ENCODE measurements at regions not wholly inside any gene's neighbourhood (a gene's known extent, or its start where the extent isn't known, plus 50 kb on each side); places are given as distances from the start of the nearest gene placed in this dataset.

GRCh38 chr6:44614396-44614795 is 226.9 kb downstream of the CDC5L start:
- no peak for DNase-seq

- no peak for DNase-seq
Observed at GRCh38 chr6:44615621-44616020, 228.1 kb downstream of the CDC5L start.

DNA sequence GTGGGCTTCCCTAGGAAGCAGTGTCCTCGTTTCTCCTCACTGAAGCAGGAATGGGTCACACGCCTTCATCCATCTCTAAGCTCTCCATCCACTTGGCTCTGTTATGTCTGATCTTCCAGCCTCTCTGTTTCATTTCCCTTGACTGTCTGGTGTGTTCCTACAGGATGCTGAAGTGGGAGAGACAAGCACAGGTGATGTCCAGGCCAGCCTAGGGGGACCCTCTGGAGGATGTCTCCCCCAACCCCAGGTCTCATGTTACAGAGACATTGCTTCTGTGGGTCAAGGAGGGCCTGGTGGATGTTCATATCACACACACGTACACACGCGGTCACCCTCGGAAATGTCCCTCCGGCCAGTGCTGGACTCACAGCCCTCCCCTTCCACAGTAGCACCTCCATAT is 229.9 kb downstream of the CDC5L start:
- DNase-seq, result no peak

- no peak for DNase-seq
Observed at GRCh38 chr6:44618371-44618770, 230.9 kb downstream of the CDC5L start.

GRCh38 chr6:44620922-44621321 is 233.4 kb downstream of the CDC5L start:
- DNase-seq, result no peak

DNA sequence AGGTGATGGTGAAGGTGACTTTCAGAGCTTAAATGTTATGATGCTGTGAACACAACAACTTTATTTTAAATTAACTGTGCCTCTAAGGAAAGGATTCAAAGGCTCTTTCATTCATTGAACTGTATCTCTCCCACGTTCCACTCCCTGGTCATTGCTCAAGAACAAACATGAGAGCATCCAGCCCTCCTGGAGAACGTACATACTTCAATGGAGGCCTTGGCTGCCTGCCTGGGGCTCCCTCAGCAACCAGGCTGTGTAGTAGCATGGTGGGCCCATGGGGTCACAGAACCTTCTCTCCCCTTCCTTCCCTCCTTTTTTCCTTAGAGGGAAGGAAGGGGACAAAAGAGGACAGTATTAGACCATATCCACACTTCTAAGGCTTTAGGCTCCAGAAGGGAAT is 234.3 kb downstream of the CDC5L start:
- DNase-seq, result no peak

GRCh38 chr6:44622555-44622954 is 235.0 kb downstream of the CDC5L start:
- no peak for DNase-seq

GRCh38 chr6:44622956-44623355 is 235.4 kb downstream of the CDC5L start:
- no peak for DNase-seq

DNA sequence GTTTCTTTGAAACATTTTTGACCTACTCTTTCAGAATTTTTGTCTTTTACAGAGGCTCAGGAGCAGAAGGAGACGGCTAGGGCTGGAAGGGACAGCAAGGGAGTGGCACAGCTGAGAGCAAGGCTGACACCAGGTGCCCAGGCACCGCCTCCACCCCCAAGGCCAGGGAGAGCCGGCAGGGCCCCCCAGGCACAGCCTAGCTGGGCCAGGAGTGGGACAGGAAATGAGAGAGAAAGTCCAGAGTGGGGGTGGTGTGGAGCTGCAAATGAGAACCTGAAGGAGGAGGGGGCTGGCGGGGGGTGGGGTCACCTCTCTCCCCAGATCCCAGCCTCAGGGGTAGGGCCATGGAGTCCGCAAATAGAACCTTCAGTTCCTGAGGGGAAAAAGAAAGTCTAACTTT is 236.7 kb downstream of the CDC5L start:
- DNase-seq, result no peak

- no peak for DNase-seq
Observed at GRCh38 chr6:44624936-44625573, 237.5 kb downstream of the CDC5L start.

- DNase-seq, result no peak
Observed at GRCh38 chr6:44625996-44626395, 238.5 kb downstream of the CDC5L start.

GRCh38 chr6:44626616-44627015 is 239.1 kb downstream of the CDC5L start:
- no peak for DNase-seq

DNA sequence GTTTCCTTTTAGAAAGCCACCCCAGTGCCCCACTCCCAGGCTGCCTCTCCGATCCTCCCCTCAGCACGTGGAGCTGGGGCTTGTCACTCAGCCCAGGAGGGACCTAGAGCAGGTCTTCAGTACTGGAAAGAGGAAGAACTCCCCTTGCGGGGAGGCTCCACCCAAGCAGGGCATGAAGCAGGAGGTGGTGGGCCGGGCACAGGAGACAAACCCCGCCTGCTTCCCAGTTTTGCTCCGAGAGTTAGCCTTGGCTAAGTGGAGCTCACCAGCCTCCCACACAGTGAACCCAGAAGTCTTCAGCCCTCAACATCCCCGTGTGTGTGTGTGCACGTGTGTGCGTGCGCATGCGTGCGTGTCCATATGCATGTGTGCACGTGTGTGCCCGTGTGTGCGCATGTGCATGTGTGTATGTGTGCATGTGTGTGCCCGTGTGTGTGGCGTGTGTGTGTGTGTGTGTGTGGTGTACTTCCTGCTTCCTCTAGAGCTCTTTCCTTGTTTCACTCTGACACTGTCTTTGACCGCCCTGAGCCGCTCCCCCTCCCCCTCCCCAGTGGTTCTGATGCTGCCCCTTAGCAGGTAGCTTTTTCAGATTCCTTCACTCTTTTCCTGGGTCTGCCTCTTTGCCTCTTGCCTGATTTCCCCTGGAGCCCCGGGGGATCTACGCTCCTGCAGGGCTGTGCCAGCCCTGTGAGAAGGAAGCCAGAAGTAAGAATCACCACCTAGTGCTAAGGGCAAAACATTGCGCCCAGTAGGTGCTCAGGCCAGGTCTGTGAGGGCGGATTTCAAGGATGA is 239.8 kb downstream of the CDC5L start:
- no peak for DNase-seq

DNA sequence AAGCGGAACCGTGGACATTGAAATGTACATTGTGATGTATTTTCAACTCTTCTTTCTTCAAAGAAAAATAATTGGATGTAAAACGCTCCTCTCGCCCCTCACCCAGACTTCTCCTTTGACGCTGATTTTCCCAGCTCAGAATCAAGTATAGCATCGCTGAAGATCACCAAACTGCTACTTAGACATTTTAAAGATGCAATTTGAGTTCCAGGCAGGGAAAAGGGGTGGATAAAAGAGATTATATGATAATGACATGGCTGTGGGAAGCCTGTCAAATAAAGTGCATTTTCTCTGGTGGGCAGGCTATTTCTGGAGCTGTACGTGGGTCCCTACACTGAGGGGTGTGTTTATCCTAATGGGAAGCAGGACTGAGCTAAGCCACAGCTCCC is 240.4 kb downstream of the CDC5L start:
- no peak for DNase-seq

DNA sequence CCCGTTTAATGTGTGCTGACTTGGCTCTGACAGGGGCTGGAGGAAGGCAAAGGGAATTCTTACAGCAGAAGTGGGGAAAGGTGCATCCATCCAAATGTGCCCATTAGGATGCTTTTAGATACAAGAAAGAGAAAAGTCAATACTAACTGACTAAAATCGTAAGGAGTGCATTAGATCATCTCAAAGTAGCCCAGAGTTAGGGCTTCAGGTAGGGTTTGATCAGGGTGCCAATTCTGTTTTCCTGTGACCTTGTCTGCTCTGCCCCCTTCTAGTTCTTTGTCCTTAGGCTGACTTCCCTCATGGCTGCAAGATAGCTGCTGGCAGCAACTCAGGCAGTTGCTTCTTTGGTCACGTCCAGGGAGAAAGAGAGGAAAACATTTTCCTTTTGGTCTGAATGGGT is 240.8 kb downstream of the CDC5L start:
- DNase-seq, result no peak

GRCh38 chr6:44629636-44630035 is 242.1 kb downstream of the CDC5L start:
- DNase-seq, result no peak

DNA sequence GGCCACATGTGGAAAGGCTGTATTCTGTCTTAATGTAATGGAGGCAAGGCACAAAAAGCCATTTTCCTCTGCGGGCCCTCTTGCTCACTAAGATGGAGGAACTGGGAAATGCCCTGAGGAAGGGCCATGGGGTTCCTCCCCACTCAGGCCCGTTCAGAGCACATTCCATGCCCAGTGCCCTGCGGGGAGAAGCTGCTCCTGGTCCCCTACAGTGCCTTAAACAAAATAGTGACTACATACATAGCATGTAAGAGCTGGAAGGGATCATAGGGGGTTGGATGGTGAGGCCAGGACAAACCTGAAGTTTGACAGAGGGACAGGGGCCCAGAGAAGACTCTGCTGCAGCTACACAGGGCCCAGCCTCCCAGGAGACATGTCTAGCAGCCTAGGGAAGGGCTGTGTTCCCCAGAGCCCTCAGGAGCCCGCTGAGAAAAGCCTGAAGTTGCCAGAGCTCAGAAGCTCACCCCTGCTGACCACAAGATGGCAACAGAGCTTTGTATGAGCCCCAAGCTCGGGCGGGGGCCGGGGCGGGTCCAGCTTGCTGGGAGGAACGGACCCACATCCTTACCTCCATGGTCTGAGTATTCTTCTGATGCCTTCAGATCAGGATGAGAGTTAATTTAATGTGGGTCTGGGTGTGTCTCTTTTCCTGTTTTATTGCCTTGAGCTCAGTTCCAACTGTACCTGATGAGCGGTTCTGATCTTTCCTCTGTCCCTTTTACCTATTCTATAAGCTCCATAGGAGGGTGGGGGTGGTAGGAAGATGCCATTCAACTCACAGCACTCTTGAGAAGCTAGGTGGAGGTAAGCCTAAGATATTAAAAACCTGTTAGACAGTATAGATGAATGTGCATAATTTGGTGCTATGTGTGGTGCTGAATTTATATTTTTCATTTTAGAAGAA is 242.9 kb downstream of the CDC5L start:
- DNase-seq, result peak; percentile 70

GRCh38 chr6:44631968-44632367 is 244.5 kb downstream of the CDC5L start:
- DNase-seq, result no peak

- DNase-seq, result no peak
Observed at GRCh38 chr6:44634321-44634720, 246.8 kb downstream of the CDC5L start.

DNA sequence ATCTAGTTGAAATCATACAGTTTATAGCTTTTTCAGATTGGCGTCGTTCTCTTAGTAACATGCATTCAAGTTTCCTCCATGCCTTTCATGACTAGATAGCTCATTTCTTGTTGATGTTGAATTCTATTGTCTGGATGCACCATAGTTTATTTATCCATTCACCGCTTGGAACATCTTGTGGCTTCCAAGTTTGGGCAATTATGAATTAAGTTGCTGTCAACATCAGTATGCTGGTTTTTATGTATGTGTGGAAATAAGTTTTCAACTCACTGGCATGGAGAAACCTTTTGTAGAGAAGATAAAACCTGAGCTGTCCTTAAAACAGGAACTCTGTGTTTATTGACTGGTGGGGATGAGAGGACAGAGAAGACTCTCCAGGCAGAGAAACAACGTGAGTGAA is 248.0 kb downstream of the CDC5L start:
- DNase-seq, result no peak

- no peak for DNase-seq
Observed at GRCh38 chr6:44636561-44637248, 249.2 kb downstream of the CDC5L start.

GRCh38 chr6:44641344-44642031 is 254.0 kb downstream of the CDC5L start:
- no peak for DNase-seq

Data from activated CD8-positive, alpha-beta memory T cell treated with anti-CD3 and anti-CD28 coated beads for 24 hours (primary cell).